ENCODE measurements at regions not wholly inside any gene's neighbourhood (a gene's known extent, or its start where the extent isn't known, plus 50 kb on each side); places are given as distances from the start of the nearest gene placed in this dataset.

DNA sequence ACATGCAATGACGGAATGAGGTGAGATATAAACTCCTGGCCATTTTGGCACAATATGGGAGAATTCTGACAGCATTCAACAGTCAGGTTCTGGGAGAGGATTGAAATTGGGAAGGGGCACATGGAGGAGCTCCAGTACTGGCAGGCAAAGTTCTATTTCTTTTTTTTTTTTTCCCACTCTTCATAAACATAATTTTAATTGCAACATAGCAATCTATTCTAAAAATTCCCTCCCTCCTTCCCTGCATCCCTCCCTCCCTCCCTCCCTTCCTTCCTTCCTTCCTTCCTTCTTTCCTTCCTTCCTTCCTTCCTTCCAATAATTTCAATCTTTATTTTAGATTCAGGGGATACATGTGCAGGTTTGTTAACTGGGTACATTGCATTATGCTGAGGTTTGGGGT is 93.2 kb downstream of the PTCSC3 start:
- no peak for TF ChIP-seq POLR2A (IDR thresholded peaks at IDR 0.05; ENCODE audit: low read depth, low read length)
- no peak for TF ChIP-seq POLR2AphosphoS5 (IDR thresholded peaks at IDR 0.05; ENCODE audit: low read depth, low read length)
- no peak for TF ChIP-seq TAF1 (IDR thresholded peaks at IDR 0.05; ENCODE audit: borderline replicate concordance, low read depth, low read length)

Measured in GM12892 (cell line).